Upper lobe of left lung (tissue), 4 donors: ENCODE measurements at regions not wholly inside any gene's neighbourhood (a gene's known extent, or its start where the extent isn't known, plus 50 kb on each side); places are given as distances from the start of the nearest gene placed in this dataset.

ENCODE experiments used
- EP300 ChIP-seq, 4 donors: sonication (generic); formaldehyde crosslinking; IDR thresholded peaks; one replicate each; pipeline ENCODE4 v1.5.1; 2017; ENCODE audit warnings: antibody characterized with exemption in 4 of 4, control low read depth in 2 of 4
- TF ChIP-seq, protein P1 (sequence below), 6 experiments: fragments of 450-650 bp in 4 of 6; fragments of 200-600 bp in 2 of 6; sonication (generic) in 2 of 6; IDR thresholded peaks; one replicate each; pipeline ENCODE4 v1.5.1; 2016 to 2019; ENCODE audit warnings: antibody characterized with exemption in 6 of 6

DNA sequence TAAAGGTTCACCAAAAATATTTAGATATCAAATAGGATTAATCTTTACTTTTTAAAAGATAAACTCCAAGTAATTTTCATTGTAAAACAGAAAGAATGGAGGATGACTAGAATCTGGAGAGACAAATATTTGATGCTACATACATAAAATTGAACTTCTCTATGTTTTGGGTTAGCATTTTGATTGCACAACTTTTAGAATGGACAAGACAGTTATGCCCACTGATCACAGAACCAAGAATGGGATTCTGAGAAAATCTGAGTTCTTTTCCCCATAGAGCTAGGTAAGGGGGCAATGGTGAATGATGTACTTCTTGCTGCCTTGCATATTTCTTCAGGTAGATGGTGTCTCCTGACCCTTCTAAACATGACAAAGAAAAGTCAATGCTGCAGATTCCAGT is 191.2 kb upstream of the ZEB2 start:
- TF ChIP-seq, protein P1, sequence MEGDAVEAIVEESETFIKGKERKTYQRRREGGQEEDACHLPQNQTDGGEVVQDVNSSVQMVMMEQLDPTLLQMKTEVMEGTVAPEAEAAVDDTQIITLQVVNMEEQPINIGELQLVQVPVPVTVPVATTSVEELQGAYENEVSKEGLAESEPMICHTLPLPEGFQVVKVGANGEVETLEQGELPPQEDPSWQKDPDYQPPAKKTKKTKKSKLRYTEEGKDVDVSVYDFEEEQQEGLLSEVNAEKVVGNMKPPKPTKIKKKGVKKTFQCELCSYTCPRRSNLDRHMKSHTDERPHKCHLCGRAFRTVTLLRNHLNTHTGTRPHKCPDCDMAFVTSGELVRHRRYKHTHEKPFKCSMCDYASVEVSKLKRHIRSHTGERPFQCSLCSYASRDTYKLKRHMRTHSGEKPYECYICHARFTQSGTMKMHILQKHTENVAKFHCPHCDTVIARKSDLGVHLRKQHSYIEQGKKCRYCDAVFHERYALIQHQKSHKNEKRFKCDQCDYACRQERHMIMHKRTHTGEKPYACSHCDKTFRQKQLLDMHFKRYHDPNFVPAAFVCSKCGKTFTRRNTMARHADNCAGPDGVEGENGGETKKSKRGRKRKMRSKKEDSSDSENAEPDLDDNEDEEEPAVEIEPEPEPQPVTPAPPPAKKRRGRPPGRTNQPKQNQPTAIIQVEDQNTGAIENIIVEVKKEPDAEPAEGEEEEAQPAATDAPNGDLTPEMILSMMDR (IDR thresholded peaks at IDR 0.05) = no peak
- TF ChIP-seq EP300 (IDR thresholded peaks at IDR 0.05) = no peak
